HL-60 (cell line): ENCODE measurements at regions not wholly inside any gene's neighbourhood (a gene's known extent, or its start where the extent isn't known, plus 50 kb on each side); places are given as distances from the start of the nearest gene placed in this dataset.

Source experiments
- POLR2AphosphoS5 ChIP-seq: IDR thresholded peaks from 2 replicates; pipeline ENCODE4 v1.6.1; 2012; ENCODE audit warnings: low read depth
- REST ChIP-seq: IDR thresholded peaks from 2 replicates; pipeline ENCODE4 v1.6.1; 2012; ENCODE audit warnings: low read depth; ENCODE audit not compliant: insufficient replicate concordance
- TF ChIP-seq, protein P1 (sequence below): IDR thresholded peaks from one replicate; pipeline ENCODE4 v1.5.1; 2011; ENCODE audit warnings: low read length, control low read depth, inconsistent platforms; ENCODE audit not compliant: insufficient read depth

- TF ChIP-seq, protein P1, sequence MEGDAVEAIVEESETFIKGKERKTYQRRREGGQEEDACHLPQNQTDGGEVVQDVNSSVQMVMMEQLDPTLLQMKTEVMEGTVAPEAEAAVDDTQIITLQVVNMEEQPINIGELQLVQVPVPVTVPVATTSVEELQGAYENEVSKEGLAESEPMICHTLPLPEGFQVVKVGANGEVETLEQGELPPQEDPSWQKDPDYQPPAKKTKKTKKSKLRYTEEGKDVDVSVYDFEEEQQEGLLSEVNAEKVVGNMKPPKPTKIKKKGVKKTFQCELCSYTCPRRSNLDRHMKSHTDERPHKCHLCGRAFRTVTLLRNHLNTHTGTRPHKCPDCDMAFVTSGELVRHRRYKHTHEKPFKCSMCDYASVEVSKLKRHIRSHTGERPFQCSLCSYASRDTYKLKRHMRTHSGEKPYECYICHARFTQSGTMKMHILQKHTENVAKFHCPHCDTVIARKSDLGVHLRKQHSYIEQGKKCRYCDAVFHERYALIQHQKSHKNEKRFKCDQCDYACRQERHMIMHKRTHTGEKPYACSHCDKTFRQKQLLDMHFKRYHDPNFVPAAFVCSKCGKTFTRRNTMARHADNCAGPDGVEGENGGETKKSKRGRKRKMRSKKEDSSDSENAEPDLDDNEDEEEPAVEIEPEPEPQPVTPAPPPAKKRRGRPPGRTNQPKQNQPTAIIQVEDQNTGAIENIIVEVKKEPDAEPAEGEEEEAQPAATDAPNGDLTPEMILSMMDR = no peak
- TF ChIP-seq POLR2AphosphoS5 (no peak), REST (no peak)
These were observed 206.5 kb upstream of the ZWINT start for GRCh38 chr10:56567580-56567979.
